ENCODE measurements at regions not wholly inside any gene's neighbourhood (a gene's known extent, or its start where the extent isn't known, plus 50 kb on each side); places are given as distances from the start of the nearest gene placed in this dataset.

DNA sequence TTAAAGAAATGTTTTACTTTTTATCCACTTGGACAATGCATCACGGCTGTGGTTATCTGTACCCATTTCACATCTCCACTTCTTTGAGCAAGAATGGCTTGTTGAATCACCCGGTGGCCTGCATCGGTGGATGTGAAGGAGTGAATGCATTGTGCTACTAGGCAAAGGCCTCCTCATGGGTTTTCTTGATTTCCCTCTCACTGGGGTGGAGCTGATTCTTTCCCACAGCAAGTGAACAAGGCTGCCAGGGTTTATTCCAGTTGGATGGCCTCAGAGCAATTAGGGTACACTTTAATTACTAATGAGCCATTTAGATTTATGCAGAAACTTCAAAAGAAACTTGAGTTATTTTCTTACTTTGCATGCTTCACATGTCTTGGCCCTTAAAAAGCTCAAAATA lies 387.1 kb downstream of the RND3 start:
- TF ChIP-seq EZH2 (IDR thresholded peaks at IDR 0.05) (no peak), EZH2phosphoT487 (IDR thresholded peaks at IDR 0.05; ENCODE audit: borderline replicate concordance) (no peak), SIN3A (IDR thresholded peaks at IDR 0.05; ENCODE audit: low read depth) (no peak), SP1 (IDR thresholded peaks at IDR 0.05; ENCODE audit: low read depth) (no peak)
- TF ChIP-seq, protein P1, sequence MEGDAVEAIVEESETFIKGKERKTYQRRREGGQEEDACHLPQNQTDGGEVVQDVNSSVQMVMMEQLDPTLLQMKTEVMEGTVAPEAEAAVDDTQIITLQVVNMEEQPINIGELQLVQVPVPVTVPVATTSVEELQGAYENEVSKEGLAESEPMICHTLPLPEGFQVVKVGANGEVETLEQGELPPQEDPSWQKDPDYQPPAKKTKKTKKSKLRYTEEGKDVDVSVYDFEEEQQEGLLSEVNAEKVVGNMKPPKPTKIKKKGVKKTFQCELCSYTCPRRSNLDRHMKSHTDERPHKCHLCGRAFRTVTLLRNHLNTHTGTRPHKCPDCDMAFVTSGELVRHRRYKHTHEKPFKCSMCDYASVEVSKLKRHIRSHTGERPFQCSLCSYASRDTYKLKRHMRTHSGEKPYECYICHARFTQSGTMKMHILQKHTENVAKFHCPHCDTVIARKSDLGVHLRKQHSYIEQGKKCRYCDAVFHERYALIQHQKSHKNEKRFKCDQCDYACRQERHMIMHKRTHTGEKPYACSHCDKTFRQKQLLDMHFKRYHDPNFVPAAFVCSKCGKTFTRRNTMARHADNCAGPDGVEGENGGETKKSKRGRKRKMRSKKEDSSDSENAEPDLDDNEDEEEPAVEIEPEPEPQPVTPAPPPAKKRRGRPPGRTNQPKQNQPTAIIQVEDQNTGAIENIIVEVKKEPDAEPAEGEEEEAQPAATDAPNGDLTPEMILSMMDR (IDR thresholded peaks at IDR 0.05 in 2 of 3, conservative IDR thresholded peaks at IDR 0.05 in 1 of 3; ENCODE audit: borderline replicate concordance in 1 of 3, insufficient read depth in 1 of 3, low read depth in 2 of 3, low read length in 2 of 3), result no peak
- TF ChIP-seq, protein P2, sequence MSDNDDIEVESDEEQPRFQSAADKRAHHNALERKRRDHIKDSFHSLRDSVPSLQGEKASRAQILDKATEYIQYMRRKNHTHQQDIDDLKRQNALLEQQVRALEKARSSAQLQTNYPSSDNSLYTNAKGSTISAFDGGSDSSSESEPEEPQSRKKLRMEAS (IDR thresholded peaks at IDR 0.05), result no peak
